HCT116 (cell line): ENCODE measurements at regions not wholly inside any gene's neighbourhood (a gene's known extent, or its start where the extent isn't known, plus 50 kb on each side); places are given as distances from the start of the nearest gene placed in this dataset.

Experiments
- CTCF ChIP-seq, 3 experiments: fragments of 200-600 bp in 1 of 3; sonication (generic) in 1 of 3; IDR thresholded peaks in 2 of 3; conservative IDR thresholded peaks in 1 of 3; 2 replicates each; pipeline ENCODE4 v1.5.1; 2012 to 2017; ENCODE audit warnings: low read depth in 2 of 3, low read length in 2 of 3, antibody characterized with exemption in 1 of 3, borderline replicate concordance in 1 of 3, control low read depth in 1 of 3, mild to moderate bottlenecking in 1 of 3, mixed read lengths in 1 of 3, mixed run types in 1 of 3, moderate library complexity in 1 of 3; ENCODE audit not compliant: insufficient read depth in 1 of 3
- EZH2 ChIP-seq: fragments of 200-600 bp; sonication (generic); IDR thresholded peaks from 2 replicates; pipeline ENCODE4 v1.6.1; 2017; ENCODE audit warnings: antibody characterized with exemption, mixed run types
- POLR2A ChIP-seq: IDR thresholded peaks from 2 replicates; pipeline ENCODE4 v1.7.0; 2011; ENCODE audit warnings: borderline replicate concordance; ENCODE audit not compliant: insufficient read depth, insufficient read length; ENCODE audit errors: extremely low read depth
- RAD21 ChIP-seq: IDR thresholded peaks from 2 replicates; pipeline ENCODE4 v1.6.1; 2012; ENCODE audit warnings: low read depth, mild to moderate bottlenecking
- REST ChIP-seq: IDR thresholded peaks from 2 replicates; pipeline ENCODE4 v1.6.1; 2012; ENCODE audit warnings: low read depth
- TCF7L2 ChIP-seq: IDR thresholded peaks from 2 replicates; pipeline ENCODE4 v1.7.0; 2011; ENCODE audit warnings: borderline replicate concordance, inconsistent platforms; ENCODE audit not compliant: insufficient read depth, insufficient read length; ENCODE audit errors: extremely low read depth
- ZNF274 ChIP-seq: fragments of 200-500 bp; sonication (Bioruptor generic); IDR thresholded peaks from 2 replicates; pipeline ENCODE4 v1.6.1; 2014; ENCODE audit warnings: mild to moderate bottlenecking, low read depth, low read length, inconsistent platforms

- TF ChIP-seq CTCF (IDR thresholded peaks at IDR 0.05 in 2 of 3, conservative IDR thresholded peaks at IDR 0.05 in 1 of 3; ENCODE audit: borderline replicate concordance in 1 of 3, insufficient read depth in 1 of 3, low read depth in 2 of 3, low read length in 2 of 3): no peak
- no peak for TF ChIP-seq REST
- TF ChIP-seq POLR2A: no peak
- no peak for TF ChIP-seq EZH2
- no peak for TF ChIP-seq RAD21
- no peak for TF ChIP-seq TCF7L2
- TF ChIP-seq ZNF274: no peak
These were observed 1143.8 kb upstream of the MAP3K7 start for GRCh38 chr6:91730710-91731109.
